Activated CD4-positive, alpha-beta T cell treated with anti-CD3 and anti-CD28 coated beads for 48 hours (primary cell): ENCODE measurements at regions not wholly inside any gene's neighbourhood (a gene's known extent, or its start where the extent isn't known, plus 50 kb on each side); places are given as distances from the start of the nearest gene placed in this dataset.

Experiments used
- DNase-seq: peaks from one replicate; pipeline ENCODE4 v3.0.0-alpha.2; 2020

DNA sequence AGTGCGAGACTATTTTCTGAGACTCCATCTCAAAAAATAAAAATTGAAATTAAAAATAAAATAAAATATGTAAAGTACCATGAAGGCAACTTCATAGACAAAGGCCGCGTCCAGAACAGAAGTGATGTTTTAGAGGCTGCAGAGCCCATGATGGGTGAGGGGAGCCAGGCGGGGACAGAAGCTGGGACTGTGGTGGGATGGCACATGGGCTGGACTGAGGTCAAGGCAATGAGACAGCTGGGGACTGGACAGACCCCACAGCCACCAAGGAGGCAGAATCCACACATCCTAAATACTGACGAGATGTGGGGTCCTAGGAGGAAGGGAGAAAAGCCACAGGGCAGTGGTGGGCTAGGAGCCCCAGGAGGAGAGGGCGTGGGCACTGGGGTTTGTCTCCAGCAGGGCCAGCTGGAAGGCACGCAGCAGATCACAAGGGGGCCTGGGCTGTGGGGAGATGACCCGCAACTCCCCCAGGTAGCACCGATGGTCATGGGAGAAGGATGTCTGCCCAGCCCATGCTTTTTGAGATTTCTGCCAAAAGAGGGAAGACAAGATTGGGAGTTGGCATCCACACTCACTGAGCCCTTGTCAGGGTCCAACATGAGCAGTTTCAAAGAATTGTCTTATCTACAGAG lies 74.3 kb downstream of the KCNF1 start:
- DNase-seq, result no peak

DNA sequence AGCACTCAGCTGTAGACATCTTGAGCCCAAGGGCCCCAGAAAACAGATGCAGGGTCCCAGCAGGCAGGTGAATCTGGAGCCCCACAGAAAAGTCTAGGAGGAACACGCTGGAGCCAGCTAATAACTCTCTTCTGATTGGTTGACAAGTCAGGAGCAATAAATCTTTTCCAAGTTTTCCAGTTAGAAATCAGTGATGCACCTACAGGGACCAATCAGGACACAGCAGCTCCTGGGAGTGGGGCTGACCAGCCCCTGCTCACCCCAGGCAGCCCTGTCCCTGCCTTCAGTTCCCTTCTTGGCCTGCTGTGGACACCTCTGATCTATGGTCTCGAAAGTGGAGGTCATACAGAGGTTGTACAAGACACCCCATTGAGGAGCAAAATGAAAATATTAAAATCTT lies 75.7 kb downstream of the KCNF1 start:
- DNase-seq, result no peak

DNA sequence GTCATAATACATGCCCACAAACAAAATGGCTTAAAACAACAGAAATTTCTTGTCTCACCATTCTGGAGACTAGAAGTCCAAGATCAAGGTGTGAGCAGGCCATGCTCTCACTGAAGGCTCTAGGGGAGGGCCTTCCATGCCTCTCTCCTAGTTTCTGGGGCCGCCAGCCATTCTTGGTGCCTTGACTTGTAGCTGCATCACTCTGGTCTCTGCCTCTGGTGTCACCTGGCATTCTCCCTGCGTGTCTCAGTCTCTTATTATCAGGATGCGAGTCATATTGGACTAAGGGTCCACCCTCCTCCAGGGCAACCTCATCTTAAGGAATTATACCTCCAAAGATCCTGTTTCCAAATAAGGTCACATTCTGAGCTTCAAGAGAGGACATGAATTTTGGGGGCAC lies 76.1 kb downstream of the KCNF1 start:
- DNase-seq, result no peak

DNA sequence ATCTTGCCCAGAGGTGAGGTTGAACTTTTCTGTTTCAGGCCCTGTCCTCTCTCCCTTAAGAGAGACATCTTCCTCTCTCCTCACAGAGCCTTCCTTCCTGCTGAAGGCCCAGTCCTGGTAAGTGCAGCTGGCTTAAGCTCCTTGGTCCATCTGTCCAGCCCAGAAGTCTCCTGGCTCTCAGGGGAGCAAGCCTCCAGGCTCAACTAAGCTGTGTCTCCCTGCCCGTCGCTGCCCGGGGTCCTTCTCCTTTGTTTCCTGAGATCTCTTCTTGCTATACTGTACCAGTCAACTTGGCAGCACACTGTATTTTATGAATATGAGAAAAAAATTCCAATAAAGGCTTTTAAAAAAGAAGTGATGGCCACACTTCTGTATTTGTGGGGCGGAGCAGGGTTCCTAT lies 77.4 kb downstream of the KCNF1 start:
- no peak for DNase-seq

DNA sequence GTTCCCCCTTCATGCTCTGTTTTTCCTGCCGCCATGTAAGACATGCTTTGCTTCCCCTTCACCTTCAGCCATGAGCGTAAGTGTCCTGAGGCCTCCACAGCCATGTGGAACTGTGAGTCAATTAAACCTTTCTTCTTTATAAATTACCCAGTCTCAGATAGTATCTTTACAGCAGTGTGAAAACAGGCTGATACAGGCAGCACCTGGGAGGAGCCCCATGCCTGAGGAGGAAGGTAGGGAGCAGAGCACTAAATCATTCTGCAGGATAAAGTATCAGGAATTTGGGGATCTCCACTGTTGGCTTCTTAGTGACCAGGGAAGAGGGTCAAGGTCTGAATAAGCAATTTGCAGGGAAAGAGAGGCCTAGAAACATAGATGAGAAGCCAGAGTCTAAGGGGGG lies 78.0 kb downstream of the KCNF1 start:
- no peak for DNase-seq

DNA sequence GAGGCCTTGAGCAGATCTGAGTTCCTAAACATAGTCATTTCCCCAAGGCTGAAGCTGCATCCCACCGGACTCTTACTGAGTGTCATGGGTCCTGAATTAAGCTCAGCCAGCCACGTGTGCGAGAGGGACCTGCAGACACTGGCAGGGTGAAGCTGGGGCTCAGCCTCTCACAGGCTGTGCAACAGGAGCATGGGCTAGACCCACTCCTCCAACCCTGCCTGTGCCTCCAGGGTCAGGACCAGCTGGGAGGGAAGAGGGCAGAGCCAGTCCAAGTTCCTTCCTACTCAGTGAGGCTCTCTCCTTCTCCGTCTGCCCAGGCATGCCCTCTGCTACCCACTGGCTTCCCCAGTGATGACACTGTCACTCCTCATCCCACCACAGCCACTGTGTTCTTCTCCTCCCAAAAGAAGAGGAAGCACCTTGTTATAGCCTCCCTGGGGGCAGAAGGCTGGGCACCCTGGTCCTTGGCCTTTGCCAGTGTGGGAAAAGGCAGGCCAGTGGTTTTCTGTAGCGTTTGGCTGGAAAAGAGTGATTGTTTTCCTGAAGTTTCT lies 78.9 kb downstream of the KCNF1 start:
- no peak for DNase-seq

DNA sequence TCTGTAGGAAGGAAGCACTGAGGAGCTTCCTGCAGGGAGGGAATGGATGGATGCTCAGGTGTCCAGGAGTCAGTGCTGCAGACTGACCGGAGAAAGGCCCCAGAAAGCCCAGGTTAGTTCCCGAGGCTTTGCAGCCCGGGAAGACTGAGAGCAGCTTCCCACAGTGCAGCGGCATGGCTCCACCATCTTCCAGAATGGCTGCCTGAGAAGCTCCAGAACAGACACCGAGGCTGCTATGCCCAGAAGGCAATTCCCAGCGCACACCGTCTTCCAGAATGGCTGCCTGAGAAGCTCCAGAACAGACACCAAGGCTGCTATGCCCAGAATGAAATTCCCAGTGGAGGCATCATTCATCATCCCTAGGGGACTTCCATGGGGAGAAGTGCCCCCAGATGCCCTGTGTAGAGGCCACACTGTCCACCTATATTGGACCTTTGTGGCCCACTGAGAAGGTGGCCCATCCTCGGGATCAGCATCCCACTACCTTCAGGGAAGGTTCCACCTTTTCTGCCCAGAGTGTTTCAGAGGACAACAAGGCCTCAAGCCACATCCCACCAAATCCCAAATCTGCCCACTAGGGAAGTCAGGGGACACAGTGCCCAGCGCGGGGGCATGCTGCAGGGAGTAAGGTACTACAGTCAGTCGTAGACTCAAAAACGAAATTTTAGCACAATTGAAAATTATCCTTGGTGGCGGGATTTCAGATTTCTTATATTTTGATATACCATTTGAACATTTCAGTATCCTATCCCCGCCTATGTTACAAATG lies 80.5 kb downstream of the KCNF1 start:
- no peak for DNase-seq

DNA sequence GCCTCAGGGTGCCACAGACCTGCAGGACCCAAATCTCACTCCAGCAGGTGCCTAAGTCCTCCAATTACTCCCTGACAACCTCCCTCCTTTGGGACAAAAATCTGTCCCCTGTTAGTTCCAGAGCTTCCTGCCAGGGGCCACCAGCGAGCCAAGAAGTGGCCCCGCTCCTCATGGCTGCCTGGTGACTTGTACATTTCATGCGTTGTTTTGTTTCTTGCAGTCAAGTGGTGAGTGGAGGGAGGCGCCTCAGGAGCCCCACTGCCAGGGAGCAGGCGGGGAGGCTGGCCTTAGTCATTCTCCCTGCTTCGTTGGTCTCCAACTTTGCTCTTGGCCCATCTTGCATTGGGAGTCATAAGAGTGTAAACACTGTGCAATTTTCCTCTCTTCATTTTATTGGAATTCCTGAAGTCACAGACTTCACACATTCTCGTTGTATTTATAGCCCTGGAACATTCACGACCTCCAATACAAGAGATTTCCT lies 81.3 kb downstream of the KCNF1 start:
- DNase-seq, result no peak

DNA sequence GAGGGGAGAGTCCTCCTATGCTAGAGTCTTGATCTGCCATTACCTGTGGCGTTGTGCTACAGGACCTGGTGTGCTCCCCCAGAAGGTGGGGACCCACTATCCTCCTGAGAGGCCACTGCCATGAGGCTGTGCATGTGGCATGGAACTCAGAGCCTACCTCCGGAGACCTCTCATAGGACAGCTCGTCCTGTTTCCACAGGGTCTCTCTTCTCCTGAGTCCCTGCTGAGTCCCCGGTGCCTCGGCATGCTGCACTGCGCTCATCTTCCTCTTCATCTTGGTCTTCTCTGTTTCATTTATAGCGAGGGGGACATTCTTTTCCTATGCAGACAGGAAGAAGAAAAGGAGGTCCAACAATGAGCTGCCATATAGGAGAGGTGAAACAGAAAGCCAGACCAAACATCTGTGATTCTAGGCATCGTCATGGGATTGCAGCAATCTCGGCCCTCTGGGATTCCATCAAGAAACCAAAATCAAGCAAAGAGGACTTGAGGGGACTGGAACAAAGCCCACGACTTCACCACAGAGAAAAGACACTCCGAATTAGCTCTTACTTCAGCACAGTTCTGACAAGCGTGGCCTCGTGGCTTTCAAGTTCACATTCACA lies 83.7 kb downstream of the KCNF1 start:
- DNase-seq, result no peak

DNA sequence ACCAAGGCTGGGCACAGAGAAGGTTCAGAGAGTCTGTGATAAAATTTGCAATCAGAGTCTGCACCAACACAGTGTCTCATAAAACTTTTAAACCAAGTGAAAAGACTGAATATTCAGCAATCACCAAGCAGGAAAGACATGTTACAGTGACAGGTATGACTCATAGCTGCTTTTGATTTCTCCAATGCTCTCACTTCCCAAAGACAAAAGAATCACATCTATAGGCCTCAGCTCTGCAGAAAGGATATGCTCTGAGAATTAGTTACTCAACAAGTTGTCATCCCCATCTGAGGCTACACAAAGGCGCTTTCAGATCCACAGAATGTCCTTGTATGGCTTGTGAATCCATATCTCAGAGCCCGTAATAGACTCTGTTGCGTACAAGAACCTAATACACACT lies 92.5 kb downstream of the KCNF1 start:
- no peak for DNase-seq

DNA sequence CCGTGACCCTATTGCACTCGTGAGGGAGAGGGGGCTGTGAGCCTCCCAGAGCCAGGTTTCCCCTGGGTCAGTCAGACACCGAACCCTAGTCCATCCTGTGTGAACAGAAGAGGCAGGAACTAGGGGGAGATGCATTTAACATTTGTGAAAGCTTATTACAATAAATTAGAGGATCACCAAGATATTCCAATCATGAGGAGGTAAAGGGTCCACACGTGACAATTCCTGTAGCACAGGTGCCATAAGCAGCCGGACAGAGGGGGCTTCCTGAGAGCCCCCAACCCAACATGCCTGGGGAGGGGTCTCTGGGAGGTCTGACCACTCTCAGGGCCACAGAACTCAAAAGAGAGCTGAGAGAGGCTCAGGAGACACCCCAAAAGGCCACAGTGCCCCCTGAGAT lies 93.3 kb downstream of the KCNF1 start:
- no peak for DNase-seq

DNA sequence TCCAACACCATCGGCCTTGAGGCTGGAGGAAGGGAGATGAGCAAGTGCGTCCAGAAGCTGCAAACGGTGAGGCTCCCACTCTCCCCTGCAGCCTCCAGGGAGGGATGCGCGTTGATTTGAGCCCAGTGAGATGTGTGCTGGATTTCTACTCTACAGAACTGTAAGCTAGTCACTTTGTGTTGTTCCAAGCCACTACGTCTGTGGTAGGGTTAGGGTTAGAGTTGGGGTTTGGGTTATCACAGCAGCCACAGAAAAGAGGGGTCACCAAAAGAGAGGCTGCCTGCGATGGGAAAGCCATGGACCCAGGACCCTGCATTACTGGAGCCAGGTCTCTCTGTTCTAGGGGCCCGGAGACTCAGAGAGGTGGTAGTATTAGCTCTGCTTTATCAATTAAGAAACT lies 94.5 kb downstream of the KCNF1 start:
- no peak for DNase-seq

DNA sequence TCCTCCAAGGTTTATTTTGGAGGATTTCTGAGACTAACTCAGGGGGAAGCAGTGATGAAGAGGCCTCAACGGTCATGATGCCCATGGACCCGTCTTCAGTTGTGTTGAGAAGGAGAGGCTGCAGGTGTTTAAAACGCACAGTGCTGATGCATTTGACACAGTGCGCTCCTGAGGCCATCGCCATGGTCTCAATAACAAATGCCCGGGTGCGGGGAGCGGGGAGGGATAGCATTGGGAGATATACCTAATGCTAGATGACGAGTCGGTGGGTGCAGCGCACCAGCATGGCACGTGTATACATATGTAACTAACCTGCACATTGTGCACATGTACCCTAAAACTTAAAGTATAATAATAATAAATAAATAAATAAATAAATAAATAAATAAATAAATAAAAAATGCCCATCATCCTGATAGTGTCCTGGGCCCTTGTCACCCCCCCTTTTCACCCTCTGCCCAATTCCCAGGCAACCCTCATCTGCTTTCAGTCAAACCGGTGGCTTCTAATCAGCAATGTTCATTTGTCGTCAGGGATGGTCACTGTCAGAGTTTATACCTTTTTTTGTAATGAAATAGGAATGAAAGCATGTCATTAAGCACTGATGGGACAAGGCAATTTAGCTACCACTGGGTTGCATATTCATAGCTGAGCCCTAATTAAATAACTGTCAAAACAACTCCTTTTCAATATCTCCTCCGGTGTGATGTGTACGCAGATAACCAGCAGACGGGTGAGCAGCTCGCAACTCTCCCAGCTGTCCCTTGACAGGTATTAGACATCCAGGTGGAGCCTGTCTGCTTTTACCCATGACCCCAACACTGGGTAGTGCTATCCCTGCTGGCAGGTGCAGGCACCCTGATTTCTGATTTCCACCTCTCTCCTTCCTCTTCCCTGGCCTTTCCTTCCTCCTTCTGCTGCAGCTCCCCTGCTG lies 95.9 kb downstream of the KCNF1 start:
- no peak for DNase-seq

DNA sequence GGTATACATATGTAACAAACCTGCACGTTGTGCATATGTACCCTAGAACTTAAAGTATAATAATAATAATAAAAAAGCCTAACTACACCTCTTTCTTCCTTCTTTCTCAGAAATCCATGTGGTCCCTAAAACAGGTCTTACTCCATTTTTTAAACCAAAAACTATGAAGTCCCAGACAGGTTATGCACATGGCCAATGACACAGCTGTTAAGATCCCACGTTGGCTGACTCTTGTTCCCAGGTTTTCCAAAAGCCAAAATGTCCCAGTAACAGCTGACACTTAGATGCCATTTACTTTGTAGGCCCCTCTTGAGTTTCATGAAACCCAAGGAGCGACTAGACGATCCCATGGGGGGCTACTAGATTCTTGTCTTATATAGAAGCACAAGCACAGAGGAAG lies 97.0 kb downstream of the KCNF1 start:
- DNase-seq, result no peak

DNA sequence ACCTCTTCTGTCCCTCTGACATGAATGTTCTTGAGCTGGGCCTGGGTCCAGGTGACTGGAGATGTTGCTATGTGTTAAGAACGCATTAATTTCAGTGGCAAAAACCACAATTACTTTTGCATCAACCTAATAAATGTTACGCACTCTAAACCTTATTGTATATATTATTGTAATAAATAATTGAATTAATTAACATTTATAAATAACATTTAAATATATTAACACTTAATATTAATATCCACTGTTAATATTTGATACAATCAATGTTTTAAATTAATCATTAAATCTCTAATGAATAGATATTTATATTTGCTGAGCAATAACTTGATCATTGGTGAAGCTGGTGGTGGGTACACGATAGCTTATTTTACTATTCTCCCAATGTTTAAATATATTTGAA lies 97.4 kb downstream of the KCNF1 start:
- DNase-seq, result no peak

DNA sequence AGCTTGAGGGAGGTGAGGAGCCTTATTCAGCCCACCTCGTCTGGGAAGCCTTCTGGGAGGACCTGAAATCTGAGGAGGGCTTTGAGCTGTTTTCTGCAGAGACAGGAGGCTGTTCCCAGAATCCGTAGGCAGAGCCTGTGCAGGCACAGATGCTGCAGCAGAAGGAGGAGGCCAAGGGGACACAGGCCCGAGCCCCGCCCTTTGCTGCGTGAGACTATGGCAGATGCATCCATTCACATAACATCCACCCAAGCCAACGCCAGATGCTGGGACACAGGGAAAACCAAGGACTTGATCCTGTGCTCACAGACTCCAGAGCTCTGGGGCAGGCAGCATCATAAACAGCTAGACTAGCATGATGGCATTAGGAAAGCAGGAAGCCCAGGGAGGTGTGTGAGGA lies 98.2 kb downstream of the KCNF1 start:
- no peak for DNase-seq

DNA sequence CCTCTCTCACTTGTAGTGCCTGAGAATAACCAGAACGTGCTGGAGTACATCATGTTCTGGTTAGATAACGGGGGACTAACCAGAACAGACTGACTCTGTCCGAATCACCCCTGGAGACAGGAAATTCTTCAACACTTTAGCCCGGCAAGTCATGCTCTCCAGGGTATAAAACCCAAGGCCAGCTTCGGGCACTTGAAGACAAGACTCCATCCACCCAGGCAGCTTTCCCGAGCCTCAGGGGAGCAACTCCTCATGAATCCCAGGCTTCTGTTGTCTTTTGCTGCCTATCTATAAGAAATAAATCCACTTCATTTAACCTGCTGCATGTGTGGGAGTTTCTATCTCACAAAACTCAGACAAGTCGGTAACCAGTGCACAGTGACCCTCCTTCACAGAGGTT lies 99.6 kb downstream of the KCNF1 start:
- DNase-seq, result no peak

DNA sequence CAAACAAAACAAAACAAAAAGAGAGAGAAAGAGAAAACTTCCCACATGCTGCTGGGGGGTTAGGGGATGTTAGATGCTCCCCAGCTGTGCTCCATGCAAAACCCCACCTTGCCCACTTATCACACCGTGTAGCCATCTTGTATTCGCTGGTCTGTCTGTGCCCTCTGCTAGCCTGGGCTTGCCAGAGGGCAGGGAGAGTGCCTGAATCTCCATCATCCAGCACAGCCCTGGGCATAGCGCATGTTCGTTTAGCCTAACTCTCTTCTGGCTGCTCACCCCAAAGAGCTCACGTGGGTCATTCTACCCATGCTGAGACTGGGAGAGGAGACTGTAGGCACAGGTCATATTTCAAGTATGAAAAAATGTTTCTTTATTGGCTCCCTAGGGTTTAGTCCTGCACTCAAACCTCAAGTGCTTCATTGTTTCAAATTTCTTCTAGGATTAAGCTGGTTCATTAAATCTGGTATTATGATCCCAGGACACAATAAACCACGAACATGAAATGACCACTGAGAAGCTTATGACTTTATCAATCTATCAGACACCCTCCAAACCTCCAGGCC lies 100.5 kb downstream of the KCNF1 start:
- no peak for DNase-seq

DNA sequence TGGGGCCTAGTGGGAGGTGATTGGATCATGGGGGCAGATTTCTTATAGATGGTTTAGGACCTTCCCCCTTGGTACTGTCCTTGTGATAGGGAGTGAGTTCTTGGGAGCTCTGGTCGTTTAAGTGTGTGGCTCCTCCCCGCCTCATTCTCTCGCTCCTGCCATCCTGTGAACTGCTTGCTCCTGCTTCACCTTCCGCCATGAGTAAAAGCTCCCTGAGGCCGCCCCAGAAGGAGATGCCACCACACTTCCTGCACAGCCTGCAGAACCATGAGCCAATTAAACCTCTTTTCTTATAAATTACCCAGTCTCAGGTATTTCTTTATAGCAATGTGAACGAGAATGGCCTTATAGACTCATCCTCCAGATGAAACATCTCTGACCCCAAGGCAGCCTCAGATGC lies 101.5 kb downstream of the KCNF1 start:
- no peak for DNase-seq

DNA sequence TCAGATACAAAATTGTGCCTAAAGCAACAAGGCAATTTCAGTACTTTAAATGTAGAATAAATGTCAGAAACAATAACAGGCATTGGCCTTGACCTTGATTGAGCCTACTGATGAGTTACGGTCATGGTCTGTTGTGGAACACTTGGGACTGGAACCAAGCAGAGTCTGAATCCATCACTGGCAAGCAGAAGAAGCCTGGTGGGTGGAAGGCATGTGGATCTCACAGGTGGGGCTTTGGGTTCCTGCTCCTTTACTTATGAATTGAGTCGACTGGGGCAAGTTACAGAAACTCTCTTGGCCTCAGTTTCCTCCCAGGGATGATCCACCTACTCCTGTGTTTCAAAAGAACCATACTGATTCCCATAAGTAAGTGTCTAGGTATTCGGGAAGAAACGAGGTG lies 102.3 kb downstream of the KCNF1 start:
- DNase-seq, result no peak

DNA sequence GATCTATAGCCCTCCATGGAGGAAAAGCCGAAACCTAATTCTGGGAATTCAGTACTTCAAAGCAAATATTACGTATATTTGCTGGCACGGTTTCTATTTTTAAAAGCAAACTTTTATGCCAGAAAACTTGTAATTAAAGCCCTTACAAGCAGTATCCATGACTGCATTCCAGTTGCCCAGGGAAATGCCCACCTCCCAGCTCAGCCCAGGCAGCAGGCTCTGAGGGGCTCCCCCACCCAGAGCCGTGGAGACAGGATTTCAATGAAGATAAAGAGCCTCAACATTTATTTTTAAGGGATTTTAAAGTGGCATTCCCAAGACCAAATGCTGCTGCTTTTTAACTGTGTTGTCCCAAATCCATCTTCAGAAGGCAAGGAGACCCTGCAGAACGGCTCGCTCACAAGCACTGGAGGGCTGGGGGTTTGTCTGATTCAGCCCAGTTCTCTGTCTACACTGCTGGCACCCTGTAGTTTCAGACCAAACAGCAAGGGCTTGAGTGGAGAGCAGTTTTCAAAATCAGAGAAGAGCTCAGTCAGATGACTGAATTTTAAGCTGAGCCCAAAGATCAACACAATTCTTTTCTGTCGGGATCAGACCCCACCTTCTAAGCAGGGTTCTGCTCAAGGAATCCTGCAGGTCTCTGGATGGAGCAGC lies 105.1 kb downstream of the KCNF1 start:
- DNase-seq, result no peak

DNA sequence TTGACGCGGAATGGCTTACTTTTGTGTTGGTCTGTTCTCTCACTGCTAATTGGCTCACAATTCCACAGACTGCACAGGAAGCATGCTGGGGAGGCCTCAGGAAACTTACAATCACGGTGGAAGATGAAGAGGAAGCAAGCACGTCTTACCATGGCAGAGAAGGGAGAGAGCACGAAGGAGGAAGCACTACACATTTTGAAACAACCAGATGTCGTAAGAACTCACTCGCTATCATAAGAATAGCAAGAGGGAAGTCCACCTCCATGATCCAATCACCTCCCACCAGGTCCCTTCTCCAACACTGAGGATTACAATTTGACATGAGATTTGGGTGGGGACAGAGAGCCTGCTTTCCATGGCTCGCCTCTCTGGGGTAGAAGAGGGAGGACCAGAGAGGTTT lies 106.2 kb downstream of the KCNF1 start:
- no peak for DNase-seq
